Sigmoid colon (tissue), 6 donors: ENCODE measurements at regions not wholly inside any gene's neighbourhood (a gene's known extent, or its start where the extent isn't known, plus 50 kb on each side); places are given as distances from the start of the nearest gene placed in this dataset.
A peak's percentile ranks its signal among the peaks of the same experiment; 100 is the strongest.

ENCODE experiments used
- DNase-seq: peaks from one replicate; pipeline ENCODE4 v3.0.0-alpha.2; 2019
- H3K27ac ChIP-seq, 4 donors: fragments of 200-600 bp; sonication (generic); one replicate each; pipeline ENCODE4 v1.5.1; 2016 to 2019; ENCODE audit warnings: mild to moderate bottlenecking in 1 of 4
- H3K27me3 ChIP-seq, 3 donors: fragments of 200-600 bp; sonication (generic); one replicate each; pipeline ENCODE4 v1.5.1; 2019; ENCODE audit warnings: mild to moderate bottlenecking in 1 of 3
- H3K36me3 ChIP-seq, 4 donors: fragments of 200-600 bp; sonication (generic); one replicate each; pipeline ENCODE4 v1.5.1; 2016 to 2019
- H3K4me1 ChIP-seq, 4 donors: fragments of 200-600 bp; sonication (generic); one replicate each; pipeline ENCODE4 v1.5.1; 2017 to 2019
- H3K4me3 ChIP-seq, 4 donors: fragments of 200-600 bp; sonication (generic); one replicate each; pipeline ENCODE4 v1.5.1; 2017 to 2019; ENCODE audit warnings: mild to moderate bottlenecking in 2 of 4, moderate library complexity in 1 of 4
- H3K9me3 ChIP-seq, 4 donors: fragments of 200-600 bp in 3 of 4; sonication (generic) in 3 of 4; one replicate each; pipeline versions ENCODE4 v1.5.1 to v1.6.1; 2013 to 2019
- EP300 ChIP-seq, 4 donors: sonication (generic); formaldehyde crosslinking; IDR thresholded peaks; one replicate each; pipeline ENCODE4 v1.6.1; 2017; ENCODE audit warnings: antibody characterized with exemption in 4 of 4
- POLR2A ChIP-seq, 2 donors: fragments of 450-650 bp; IDR thresholded peaks; one replicate each; pipeline ENCODE4 v1.6.1; 2016; ENCODE audit warnings: antibody characterized with exemption in 2 of 2, mild to moderate bottlenecking in 2 of 2, moderate library complexity in 2 of 2
- POLR2AphosphoS5 ChIP-seq, 4 donors: sonication (generic); formaldehyde crosslinking; IDR thresholded peaks; one replicate each; pipeline ENCODE4 v1.6.1; 2017; ENCODE audit warnings: antibody characterized with exemption in 4 of 4
- WGBS, 2 donors: extraction: QIAGEN DNeasy Blood & Tissue Kit; methylation state at CpG; one replicate each; pipeline ENCODE4 v1.1.7; 2013; 5-methylcytosine and 5-hydroxymethylcytosine counted together
- intact Hi-C: fragments of 100-400 bp; cut with DNase I; formaldehyde crosslinking; loops from one replicate; pipeline ENCODE4 v1.15.1; 2023
- TF ChIP-seq, protein P1 (sequence below), 4 experiments: fragments of 450-650 bp in 3 of 4; fragments of 200-600 bp in 1 of 4; IDR thresholded peaks; one replicate each; pipeline ENCODE4 v1.5.1; 2016 to 2019; ENCODE audit warnings: antibody characterized with exemption in 4 of 4, mild to moderate bottlenecking in 3 of 4, moderate library complexity in 2 of 4
- donor health status: healthy with polysubstance abuse.
- donor health status: healthy.

DNA sequence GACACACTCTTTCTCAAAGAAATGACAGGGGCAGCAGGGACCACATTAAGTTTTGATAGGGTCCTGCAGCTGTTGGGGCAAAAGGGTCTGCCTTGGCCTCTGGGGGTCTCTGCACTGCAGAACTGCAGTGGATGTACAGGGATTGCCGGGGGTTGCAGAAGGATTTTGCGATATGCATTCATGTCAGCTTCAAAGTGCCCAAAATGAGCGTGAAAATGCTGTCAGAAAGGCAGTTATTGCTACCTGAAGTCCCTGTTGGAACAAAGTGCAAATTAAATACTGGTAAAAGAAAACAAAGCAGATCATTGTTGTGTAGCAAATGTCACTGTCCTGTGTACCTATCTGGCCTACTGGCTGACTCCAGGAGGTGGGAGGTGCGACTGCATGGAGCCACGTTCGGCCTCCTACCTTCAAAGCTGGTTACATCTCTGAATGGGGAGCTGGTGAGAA is 78.8 kb upstream of the MAP4K3 start:
- Histone ChIP-seq H3K36me3 (no peaks in the 10 kb centered on the region), H3K9me3 (no peaks in the 10 kb centered on the region), H3K27ac (peak overlapping the region in 3 of 4 donors; percentile 70 to 83 (median 72)), H3K4me3 (no peak overlapping the region), H3K4me1 (peaks cover 0 to 67% (median 58%) of the 10 kb centered on the region in 4 donors), H3K27me3 (no peaks in the 10 kb centered on the region)
- TF ChIP-seq EP300 (IDR thresholded peaks at IDR 0.05) (no peak), POLR2AphosphoS5 (IDR thresholded peaks at IDR 0.05) (no peak), POLR2A (IDR thresholded peaks at IDR 0.05) (no peak)
- TF ChIP-seq, protein P1, sequence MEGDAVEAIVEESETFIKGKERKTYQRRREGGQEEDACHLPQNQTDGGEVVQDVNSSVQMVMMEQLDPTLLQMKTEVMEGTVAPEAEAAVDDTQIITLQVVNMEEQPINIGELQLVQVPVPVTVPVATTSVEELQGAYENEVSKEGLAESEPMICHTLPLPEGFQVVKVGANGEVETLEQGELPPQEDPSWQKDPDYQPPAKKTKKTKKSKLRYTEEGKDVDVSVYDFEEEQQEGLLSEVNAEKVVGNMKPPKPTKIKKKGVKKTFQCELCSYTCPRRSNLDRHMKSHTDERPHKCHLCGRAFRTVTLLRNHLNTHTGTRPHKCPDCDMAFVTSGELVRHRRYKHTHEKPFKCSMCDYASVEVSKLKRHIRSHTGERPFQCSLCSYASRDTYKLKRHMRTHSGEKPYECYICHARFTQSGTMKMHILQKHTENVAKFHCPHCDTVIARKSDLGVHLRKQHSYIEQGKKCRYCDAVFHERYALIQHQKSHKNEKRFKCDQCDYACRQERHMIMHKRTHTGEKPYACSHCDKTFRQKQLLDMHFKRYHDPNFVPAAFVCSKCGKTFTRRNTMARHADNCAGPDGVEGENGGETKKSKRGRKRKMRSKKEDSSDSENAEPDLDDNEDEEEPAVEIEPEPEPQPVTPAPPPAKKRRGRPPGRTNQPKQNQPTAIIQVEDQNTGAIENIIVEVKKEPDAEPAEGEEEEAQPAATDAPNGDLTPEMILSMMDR (IDR thresholded peaks at IDR 0.05): no peak
- DNase-seq: no peak
- intact Hi-C loops: loop anchor here (2.0 to 10.0 kb wide), 2 partner anchors 79 to 391 kb away; partner anchors contain the start of genes MAP4K3 and SOS1
- 64 to 89% methylated on average over 6 of the region's 6 CpGs for WGBS, 2 donors

DNA sequence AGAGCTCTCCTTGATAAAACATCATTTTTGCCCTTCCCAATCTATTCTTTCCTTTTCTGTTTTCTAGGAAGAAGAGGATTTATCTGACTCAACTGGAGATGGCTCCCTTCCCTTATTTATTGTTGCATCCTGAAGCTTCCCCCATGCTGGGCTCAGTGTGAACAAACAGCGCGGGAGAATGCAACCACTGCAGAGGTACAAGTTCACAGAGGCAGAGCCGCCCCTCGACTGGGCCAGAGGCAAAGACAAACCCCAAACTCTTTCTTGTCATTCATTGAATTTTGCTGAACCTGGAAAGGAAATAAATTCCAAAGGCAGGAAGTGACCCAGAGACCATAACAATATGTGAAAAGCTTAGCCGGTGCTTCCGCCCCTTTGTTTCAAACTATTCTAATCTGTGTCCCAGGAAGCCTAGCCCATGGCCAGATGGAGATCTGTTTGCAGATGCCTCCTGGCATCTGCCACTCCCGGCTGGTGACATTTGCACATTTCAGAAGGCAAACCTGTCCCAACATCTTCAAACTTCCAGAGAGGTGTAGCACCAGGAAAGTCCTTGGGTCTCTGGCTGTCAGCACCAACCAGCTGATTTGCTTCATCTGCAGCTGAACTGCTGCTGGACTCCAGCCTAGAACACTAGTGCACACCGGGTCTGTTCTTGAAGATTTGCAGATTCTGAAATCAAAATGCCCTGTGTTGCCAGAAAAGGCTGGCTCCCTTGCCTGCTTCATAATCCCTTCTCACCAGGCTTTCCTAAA is 79.4 kb upstream of the MAP4K3 start:
- Histone ChIP-seq H3K27me3 (no peaks in the 10 kb centered on the region), H3K4me1 (peaks cover 0 to 61% (median 52%) of the 10 kb centered on the region in 4 donors), H3K27ac (peak overlapping the region; percentile 70 to 83 (median 72)), H3K9me3 (no peaks in the 10 kb centered on the region), H3K36me3 (no peaks in the 10 kb centered on the region), H3K4me3 (no peak overlapping the region)
- DNase-seq: peak; percentile 92
- TF ChIP-seq, protein P1 (IDR thresholded peaks at IDR 0.05): no peak
- TF ChIP-seq POLR2AphosphoS5 (IDR thresholded peaks at IDR 0.05) (peak; percentile 51 to 81 (median 65)), POLR2A (IDR thresholded peaks at IDR 0.05) (no peak), EP300 (IDR thresholded peaks at IDR 0.05) (peak in 1 of 4 donors; percentile 26)
- WGBS, 2 donors: 81 to 83% methylated on average over 8 of the region's 8 CpGs
- intact Hi-C loops: loop anchor here (2.0 to 10.0 kb wide), 2 partner anchors 80 to 392 kb away; partner anchors contain the start of genes MAP4K3 and SOS1

DNA sequence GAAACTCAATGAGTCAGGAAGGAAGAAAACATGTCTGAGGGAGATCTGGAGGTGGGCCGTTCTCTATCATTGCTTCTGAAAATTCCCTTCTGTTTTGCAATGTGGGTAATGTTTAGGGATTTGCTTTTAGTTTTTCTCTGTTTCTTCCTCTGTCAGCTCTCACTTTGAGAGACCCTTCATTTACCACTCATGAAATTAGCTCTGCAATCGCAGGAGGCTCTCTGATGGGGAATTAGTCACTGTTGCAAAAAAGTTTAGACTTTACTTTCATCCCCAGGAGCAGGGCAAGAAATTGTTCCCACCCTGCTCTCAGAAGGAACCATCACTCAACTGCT is 80.0 kb upstream of the MAP4K3 start:
- intact Hi-C loops: loop anchor here (2.0 to 10.0 kb wide), 2 partner anchors 80 to 392 kb away; partner anchors contain the start of genes MAP4K3 and SOS1
- peaks cover 0 to 55% (median 47%) of the 10 kb centered on the region in 4 donors for H3K4me1 ChIP-seq
- 76 to 86% methylated on average over 2 of the region's 2 CpGs for WGBS, 2 donors
- no peak for DNase-seq
- H3K9me3 ChIP-seq: no peaks in the 10 kb centered on the region
- no peaks in the 10 kb centered on the region for H3K36me3 ChIP-seq
- no peaks in the 10 kb centered on the region for H3K27me3 ChIP-seq
- TF ChIP-seq, protein P1 (IDR thresholded peaks at IDR 0.05): no peak
- H3K27ac ChIP-seq: peak overlapping the region; percentile 70 to 83 (median 72)
- no peak overlapping the region for H3K4me3 ChIP-seq

DNA sequence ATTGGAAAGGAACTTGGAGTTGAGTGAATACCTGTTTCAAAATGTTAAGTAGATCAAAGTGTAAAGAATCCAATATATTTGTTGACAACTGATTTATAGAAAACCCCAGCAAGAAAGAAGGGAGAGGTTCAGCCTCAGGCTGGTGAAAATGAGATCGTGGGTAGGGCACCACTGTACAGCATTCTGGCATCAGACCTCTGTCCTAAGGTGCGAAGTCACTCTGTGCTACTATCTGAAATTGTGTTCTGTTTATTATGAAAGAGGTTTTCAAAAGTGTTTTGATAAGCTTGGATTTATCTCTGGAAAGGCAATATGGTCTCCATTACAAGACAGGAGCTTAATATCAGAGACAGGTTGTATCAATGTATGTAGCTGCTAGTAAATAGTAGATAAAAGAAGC is 80.5 kb upstream of the MAP4K3 start:
- no peak for DNase-seq
- Histone ChIP-seq H3K36me3 (no peaks in the 10 kb centered on the region), H3K4me1 (peaks cover 0 to 50% (median 41%) of the 10 kb centered on the region in 4 donors), H3K27ac (peak overlapping the region; percentile 70 to 83 (median 72)), H3K27me3 (no peaks in the 10 kb centered on the region), H3K4me3 (no peak overlapping the region), H3K9me3 (no peaks in the 10 kb centered on the region)
- intact Hi-C loops: loop anchor here (2.0 to 10.0 kb wide), 2 partner anchors 81 to 393 kb away; partner anchors contain the start of genes MAP4K3 and SOS1
- TF ChIP-seq POLR2AphosphoS5 (IDR thresholded peaks at IDR 0.05) (no peak), EP300 (IDR thresholded peaks at IDR 0.05) (no peak), POLR2A (IDR thresholded peaks at IDR 0.05) (no peak)
- TF ChIP-seq, protein P1 (IDR thresholded peaks at IDR 0.05): no peak
- WGBS, 2 donors: 85 to 95% methylated on average over 2 of the region's 2 CpGs
